HG03442 (cell line): ENCODE measurements at regions not wholly inside any gene's neighbourhood (a gene's known extent, or its start where the extent isn't known, plus 50 kb on each side); places are given as distances from the start of the nearest gene placed in this dataset.
"Not testable (repeated sequence)": the region's sequence is repeated elsewhere in the genome, so short reads cannot be mapped to it uniquely, and the experiment has no call there.

Experiments used
- ATAC-seq: cut with Tn5 transposase; IDR thresholded peaks from one replicate; pipeline ENCODE4 v1.9.1; 2021; ENCODE audit warnings: mild to moderate bottlenecking, moderate library complexity; ENCODE audit not compliant: unreplicated experiment

GRCh38 chrX:68953331-68953730 is 124.5 kb downstream of the EFNB1 start:
- no peak for ATAC-seq

GRCh38 chrX:68951942-68952619 is 123.3 kb downstream of the EFNB1 start:
- ATAC-seq = not testable (repeated sequence)

GRCh38 chrX:68950937-68951336 is 122.1 kb downstream of the EFNB1 start:
- ATAC-seq = no peak

GRCh38 chrX:68947882-68948605 is 119.2 kb downstream of the EFNB1 start:
- ATAC-seq = no peak

DNA sequence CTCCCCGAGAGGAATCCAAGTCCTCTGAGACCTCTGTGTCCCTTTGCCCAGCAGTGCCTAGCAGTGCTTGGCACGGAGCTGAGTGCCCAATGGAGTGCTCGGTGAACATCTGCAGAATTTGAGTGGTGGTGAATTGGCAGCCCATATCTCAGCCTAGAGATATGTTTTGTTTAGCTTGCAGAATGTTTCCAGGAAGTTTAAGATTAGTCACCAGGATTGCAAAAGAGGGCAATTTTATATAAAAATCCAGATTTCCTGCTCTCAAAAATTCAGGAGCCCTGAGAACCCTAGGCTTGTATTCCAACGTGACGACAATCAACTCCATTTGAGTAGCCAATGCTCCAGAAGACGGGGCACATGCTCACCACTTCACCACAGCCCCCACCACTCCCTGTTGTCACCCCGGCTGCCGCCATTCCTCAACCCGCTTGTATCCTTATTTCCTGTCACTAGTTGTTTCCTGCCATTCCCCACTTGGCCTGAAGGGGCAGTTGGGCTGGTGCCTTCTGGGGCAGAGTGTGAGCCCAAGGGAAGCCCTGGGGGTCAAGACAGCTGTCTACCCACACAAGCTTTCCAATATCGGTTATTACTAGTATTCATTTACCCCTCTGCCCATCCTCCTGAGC is 116.9 kb downstream of the EFNB1 start:
- ATAC-seq = no peak

GRCh38 chrX:68945081-68945602 is 116.3 kb downstream of the EFNB1 start:
- no peak for ATAC-seq

GRCh38 chrX:68944211-68944610 is 115.4 kb downstream of the EFNB1 start:
- ATAC-seq = no peak

- no peak for ATAC-seq
Measured at GRCh38 chrX:68942840-68943239, 114.0 kb downstream of the EFNB1 start.

- no peak for ATAC-seq
Measured at GRCh38 chrX:68942104-68942503, 113.3 kb downstream of the EFNB1 start.

- ATAC-seq = no peak
Measured at GRCh38 chrX:68941385-68941952, 112.6 kb downstream of the EFNB1 start.

GRCh38 chrX:68940601-68941000 is 111.8 kb downstream of the EFNB1 start:
- no peak for ATAC-seq

GRCh38 chrX:68939868-68940267 is 111.0 kb downstream of the EFNB1 start:
- ATAC-seq = no peak

- no peak for ATAC-seq
Measured at GRCh38 chrX:68938244-68939004, 109.6 kb downstream of the EFNB1 start.

DNA sequence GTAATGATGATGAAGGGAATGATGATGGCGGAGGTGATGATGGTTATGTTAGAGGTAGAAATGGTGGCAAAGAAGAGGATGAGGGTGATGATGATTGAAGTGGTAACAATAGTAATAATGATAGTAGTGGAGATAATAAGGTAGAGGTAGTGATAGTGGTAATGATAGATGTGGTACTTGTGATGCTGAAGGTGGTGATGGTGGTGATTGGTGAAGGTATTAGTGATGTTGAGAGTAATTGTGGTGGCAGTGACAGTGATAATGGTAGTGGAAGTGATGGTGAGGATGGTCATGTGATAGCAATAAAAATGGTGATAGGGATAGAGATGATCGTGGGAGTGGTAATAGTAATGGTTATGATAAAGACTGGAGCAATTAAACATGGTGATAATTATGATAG is 108.8 kb downstream of the EFNB1 start:
- no peak for ATAC-seq

- no peak for ATAC-seq
Measured at GRCh38 chrX:68936608-68937007, 107.8 kb downstream of the EFNB1 start.

DNA sequence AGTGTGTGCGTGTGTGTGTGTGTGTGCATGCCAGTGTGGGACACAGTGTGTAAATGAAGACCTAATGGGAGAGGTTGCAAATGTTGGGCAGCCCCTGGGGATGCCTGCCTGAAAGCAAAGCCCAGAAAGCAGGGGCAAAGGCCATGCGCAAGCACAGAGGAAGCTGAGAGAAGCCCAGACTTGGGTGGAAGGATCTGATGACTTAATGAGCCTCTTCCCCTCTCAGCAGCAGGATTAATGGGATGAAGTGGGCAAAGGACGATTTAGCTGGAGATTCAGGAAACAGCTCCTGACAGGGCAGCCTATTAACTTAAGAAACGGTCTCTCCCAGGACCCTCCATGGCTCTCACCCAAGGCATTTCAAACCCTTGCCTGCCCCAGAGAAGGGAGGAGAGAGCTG is 107.3 kb downstream of the EFNB1 start:
- no peak for ATAC-seq

DNA sequence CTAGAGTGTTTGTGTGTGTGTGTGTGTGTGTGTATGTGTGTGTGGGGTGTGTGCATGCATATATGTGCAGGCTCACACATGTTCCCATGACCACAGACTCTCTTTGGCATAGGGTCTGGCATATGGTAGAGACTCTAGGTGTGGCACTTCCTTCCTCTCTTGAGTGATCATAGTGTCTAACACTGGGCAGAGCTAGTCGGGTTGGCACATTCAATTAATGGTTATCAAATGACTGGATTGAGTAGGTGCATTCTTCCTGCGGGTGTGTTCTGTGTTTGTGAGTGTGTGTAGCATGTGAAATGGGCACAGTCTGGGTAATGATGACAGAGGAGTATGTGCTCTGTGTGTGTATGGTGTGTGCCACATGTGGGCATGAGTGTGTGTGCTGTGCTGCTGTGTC is 106.5 kb downstream of the EFNB1 start:
- no peak for ATAC-seq

DNA sequence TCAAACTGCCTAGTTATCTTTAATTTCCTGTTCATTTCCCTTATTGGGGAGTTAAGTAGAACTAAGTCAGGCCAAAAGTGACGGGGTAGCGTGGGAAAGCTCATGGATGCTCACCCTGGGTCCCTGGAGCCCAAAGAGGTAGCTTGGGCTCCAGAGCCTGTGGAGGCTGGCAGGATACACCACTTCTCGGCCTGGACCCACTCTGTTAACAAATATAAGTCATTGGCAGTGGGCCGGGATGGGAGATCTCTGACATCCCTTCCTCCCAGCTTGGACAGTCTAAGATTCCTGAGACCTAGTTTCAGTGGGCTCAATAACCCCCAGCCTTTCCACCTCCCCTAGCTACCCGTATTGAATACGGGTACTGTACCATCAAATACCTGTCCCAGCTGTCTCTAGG is 106.1 kb downstream of the EFNB1 start:
- no peak for ATAC-seq

DNA sequence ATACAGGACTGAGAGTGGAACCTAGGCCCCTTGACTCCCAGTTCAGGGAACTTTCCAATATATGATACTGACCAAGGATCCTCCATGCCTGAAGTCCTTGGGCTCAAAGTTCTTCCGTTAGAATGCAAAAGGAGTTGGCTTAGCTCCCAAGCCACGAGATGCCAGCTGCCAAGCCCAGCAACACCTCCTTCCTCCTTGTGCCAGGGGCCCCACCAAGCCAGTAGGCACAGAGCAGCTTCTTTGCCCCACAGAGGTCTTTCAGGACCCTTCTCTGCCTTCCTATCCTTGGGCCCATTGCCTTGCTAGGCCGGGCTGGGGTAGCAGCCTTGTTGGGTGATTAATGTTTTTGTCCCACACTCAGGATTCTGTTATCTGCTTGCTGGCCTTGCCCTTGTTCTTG is 105.6 kb downstream of the EFNB1 start:
- ATAC-seq = no peak

DNA sequence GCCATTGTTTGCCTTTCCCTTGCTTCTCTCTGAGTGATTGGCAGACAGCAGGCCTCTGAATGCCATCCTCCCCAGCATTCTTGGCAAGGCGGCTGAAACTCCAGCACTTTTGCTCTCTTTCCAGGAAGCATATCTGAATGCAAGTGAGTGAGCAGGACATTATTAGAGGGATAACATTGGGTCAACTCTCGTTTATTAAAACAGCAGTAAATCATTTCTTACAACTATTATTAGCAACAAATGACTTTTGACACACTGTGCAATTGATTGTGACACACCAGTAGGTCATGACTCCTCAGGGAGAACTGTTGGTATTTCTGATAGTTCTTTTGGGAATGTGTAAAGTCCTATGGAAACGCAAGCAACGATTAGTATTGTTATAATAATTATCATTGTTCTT is 103.8 kb downstream of the EFNB1 start:
- ATAC-seq = no peak

DNA sequence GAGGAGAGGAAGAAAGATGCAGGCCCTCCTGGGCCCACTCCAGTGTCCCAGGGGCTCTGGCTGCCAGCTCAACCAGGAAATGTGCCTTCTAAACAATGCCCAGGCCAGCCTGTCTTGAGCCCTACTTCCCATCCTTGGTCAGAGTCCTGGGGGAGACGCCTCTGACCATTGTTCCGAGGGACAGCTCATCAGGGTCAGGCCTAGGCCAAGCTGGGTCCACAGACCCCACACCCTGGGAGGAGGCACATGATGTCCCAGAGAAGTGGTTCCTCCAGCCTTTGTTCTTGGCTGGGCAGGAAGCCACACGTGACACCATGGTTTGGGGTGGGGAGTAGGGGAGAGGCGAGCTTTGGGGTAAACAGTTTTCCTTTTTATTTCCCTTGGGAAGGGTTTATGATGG is 102.5 kb downstream of the EFNB1 start:
- ATAC-seq = no peak
